GM18520 (cell line): ENCODE measurements at regions not wholly inside any gene's neighbourhood (a gene's known extent, or its start where the extent isn't known, plus 50 kb on each side); places are given as distances from the start of the nearest gene placed in this dataset.

Experiments
- ATAC-seq: cut with Tn5 transposase; IDR thresholded peaks from one replicate; pipeline ENCODE4 v1.9.1; 2021; ENCODE audit not compliant: unreplicated experiment

DNA sequence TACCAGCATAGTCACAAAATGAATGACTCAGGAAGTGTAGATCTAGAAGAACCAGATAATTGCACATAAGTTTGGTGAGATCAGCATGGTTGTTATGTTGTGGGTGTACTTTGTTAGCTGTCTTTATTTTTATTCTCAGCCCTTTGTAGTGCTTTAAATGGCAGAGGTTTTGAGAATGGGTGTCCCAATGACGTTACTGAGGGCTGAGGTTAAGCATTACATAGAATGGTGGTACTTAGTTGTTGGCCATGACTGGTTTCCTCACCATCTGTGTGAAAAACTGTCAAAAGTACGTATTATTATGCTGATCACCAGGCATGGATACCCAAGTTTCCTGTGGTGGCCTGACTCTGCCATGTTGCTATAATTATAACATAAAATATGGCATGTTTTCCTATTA lies 165.8 kb downstream of the UBE2E3 start:
- no peak for ATAC-seq

GRCh38 chr2:181149056-181149455 lies 168.7 kb downstream of the UBE2E3 start:
- no peak for ATAC-seq

GRCh38 chr2:181152226-181152625 lies 171.8 kb downstream of the UBE2E3 start:
- ATAC-seq: no peak

DNA sequence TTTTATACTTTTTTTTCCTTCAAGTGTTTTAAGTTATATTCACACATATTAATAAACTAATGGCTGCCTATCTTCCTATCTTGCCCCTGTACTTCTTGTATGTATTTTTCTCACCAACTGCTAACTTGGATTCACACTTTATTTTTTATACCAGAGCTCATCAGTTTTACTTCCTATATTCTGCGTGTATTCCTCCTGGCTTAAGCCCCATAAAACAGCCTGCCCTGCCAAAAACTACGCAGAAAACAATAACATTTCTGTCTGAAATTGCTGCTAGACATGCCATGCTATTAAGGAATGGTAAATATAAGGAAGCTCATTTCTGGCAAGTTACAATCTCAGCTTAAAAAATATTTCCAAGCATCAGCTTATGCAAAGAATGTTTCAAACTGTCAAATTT lies 172.3 kb downstream of the UBE2E3 start:
- no peak for ATAC-seq

DNA sequence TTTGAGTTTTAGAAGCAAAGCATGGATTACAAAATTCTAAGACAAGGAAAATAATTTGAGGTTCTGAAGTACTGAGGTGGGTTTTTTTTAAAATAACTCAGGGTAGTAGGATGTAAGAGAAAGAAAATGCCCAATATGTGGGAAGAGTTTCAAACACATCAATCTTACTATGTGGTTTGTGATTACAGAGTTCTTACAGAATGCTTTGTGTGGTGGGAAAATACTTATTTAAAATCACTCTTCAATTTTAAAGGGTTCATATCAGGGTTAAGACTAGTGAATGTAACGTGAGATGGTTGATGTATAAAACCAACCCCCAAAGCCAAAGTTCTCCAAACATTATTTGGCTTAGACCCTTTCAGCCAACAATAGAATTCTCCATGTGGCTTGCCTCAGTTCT lies 173.5 kb downstream of the UBE2E3 start:
- no peak for ATAC-seq

DNA sequence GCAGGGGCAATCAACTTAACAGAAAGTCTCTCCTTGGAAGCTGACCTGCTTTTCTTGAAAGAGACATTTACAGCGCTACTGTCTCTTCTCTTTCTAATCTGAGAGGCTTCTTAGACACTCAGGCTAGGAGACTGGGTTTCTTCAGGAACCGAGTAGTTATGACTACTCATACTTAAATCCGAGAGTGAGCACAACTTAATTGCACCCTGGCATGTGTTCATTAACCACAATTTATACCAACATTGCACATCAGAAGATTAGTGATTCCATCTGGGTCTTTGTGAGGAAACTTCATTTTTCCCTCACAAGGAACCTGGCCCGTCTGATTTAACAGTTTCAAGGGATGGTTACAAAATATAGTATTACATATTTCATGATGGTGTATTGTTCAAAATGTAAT lies 176.9 kb downstream of the UBE2E3 start:
- no peak for ATAC-seq

GRCh38 chr2:181158427-181158826 lies 178.0 kb downstream of the UBE2E3 start:
- no peak for ATAC-seq

DNA sequence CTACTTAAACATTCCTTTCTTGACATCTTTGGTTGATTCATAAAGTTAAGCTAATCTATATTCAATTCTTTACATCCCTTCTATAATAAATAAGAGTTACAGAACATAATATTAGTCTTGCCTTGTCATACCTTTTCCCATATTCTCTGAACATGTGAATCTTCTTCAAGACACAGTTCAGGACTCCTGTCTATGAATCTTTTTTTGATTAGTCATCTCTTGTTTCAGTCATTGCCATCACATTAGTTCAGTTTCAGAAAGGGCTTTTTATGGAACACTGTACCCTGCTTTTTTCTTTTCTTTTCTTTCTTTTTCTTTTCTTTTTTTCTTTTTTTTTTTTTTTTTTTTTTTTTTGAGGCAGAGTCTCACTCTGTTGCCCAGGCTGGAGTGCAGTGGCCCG lies 181.2 kb downstream of the UBE2E3 start:
- no peak for ATAC-seq

GRCh38 chr2:181163139-181163538 lies 182.7 kb downstream of the UBE2E3 start:
- ATAC-seq: peak; percentile 37

DNA sequence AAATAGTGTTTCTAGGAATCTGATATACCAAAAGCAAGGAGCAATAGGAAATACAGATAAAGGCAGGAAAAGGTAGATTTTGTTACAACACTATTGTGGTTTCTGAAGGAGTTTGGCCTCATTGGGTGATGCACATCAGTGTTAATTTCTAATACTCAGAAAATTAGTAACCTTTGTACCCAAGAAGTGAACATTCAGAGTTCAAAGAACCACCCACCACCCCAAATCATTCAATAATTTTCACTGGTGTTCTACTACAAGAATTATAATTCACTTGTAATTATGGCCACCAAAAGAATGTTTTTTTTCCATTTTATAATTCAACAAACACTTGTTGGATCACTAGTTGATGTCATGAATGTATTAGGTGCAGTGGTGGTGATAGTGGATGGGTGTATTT lies 183.3 kb downstream of the UBE2E3 start:
- ATAC-seq: no peak

DNA sequence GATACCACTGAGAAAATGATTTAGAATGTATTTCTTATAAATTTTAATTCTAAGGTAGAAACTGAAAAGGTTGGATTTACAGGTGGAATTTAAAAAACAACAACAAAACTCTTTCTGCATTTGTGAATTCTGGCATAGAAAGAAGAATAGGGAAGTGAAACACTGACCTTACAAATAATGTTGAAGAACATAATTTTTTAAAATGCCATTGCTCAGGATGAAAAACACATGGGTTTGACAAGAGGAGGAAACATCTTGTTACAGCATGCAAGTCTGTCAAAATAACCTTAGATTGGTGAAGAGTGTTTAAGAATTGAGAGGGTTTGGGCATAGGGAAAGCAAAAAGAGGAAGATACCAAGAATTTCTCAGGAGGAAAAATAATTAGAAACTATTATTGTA lies 184.3 kb downstream of the UBE2E3 start:
- peak; percentile 42 for ATAC-seq

- ATAC-seq: peak; percentile 21
Observed at GRCh38 chr2:181165199-181165868, 184.9 kb downstream of the UBE2E3 start.

DNA sequence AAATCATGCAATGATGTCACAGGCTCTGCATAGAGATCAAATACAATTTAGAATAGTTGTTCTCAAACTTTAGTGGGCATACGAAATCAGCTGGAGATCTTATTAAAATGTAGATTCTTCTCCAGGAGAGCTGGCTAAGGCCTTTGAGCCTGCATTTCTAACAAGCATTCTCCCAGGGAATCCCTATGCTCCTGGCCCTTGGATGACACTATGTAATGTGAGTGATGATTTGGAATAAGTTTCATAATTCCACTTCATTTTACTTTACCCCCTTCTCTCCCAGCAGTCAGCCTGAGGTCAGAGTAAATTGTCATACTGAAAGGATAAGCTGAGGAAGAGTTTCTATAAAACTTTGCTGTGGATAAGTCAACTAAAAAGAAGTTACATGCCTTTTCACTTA lies 189.1 kb downstream of the UBE2E3 start:
- no peak for ATAC-seq

- no peak for ATAC-seq
Observed at GRCh38 chr2:181170256-181170655, 189.9 kb downstream of the UBE2E3 start.

- ATAC-seq: no peak
Observed at GRCh38 chr2:181172676-181173075, 192.3 kb downstream of the UBE2E3 start.

- no peak for ATAC-seq
Observed at GRCh38 chr2:181174611-181175580, 194.5 kb downstream of the UBE2E3 start.

GRCh38 chr2:181176540-181176939 lies 196.1 kb downstream of the UBE2E3 start:
- ATAC-seq: no peak

DNA sequence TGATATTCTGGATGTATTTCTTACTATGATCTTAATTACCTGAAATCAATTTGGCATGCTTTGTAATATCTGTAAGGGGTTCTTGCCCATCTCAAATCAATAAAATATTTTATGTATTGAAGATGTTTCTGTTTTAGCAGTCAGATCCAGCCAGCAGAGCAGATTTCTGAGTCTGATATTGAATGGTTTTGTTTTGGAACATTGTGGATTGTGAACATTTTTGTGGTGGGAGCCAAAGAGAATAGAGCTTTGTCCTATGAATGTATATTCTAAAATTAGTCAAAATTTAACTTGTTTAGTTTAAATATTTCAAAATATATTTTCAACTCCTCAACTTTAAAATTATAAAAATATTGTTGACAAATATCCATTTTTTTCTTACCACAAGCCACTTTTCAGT lies 197.0 kb downstream of the UBE2E3 start:
- ATAC-seq: no peak

GRCh38 chr2:181178130-181178529 lies 197.7 kb downstream of the UBE2E3 start:
- no peak for ATAC-seq

GRCh38 chr2:181178823-181179412 lies 198.5 kb downstream of the UBE2E3 start:
- peak; percentile 36 for ATAC-seq

- peak; percentile 93 for ATAC-seq
Observed at GRCh38 chr2:181183878-181184542, 203.6 kb downstream of the UBE2E3 start.
